GM12875 (cell line): ENCODE measurements at regions not wholly inside any gene's neighbourhood (a gene's known extent, or its start where the extent isn't known, plus 50 kb on each side); places are given as distances from the start of the nearest gene placed in this dataset.

Source experiments
- H3K4me3 ChIP-seq: one replicate; pipeline ENCODE4 v1.5.1; 2011; ENCODE audit warnings: low read depth, low read length, control low read depth
- TF ChIP-seq, protein P1 (sequence below): IDR thresholded peaks from 2 replicates; pipeline ENCODE4 v1.5.1; 2011; ENCODE audit warnings: low read depth, mild to moderate bottlenecking, control low read depth, inconsistent platforms, low read length, moderate library complexity, borderline replicate concordance; ENCODE audit not compliant: insufficient read depth

DNA sequence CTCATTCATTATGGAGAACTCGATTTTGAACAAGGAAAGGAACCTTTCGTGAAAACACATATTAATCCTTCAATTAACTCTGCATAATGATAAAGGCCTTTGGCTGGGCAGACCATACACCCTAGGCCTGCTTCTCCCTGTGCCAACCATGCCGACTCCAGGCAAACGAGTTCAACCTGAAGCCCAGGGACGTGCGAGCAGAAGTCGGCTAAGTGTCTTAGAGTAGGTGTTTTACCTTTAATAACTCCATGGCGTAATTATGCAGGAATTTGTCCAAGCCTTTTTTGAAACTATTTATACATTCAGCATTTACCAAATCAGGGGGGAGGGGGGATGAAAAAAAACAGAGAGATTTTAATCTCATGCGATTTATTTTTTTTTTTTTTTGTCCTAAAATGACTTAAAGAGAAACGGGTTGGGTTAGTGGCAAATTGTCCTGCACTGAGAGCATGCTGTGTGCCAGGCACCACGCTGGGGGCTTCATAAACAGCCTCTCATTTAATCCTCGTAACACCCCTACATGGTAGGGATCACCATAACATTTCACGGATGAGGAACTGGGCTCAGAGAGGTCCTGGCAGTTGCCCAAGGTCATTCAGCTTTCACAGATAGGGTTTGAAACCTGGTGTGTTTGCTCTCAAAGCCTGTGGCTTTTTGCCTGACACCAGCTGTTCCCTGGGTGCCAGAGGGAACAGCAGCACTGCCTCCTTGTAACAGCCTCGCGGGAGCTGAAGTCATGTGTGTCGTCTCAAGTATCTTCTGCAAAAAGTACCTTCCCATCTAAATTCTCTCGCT, 423.9 kb downstream of the MN1 start:
- TF ChIP-seq, protein P1, sequence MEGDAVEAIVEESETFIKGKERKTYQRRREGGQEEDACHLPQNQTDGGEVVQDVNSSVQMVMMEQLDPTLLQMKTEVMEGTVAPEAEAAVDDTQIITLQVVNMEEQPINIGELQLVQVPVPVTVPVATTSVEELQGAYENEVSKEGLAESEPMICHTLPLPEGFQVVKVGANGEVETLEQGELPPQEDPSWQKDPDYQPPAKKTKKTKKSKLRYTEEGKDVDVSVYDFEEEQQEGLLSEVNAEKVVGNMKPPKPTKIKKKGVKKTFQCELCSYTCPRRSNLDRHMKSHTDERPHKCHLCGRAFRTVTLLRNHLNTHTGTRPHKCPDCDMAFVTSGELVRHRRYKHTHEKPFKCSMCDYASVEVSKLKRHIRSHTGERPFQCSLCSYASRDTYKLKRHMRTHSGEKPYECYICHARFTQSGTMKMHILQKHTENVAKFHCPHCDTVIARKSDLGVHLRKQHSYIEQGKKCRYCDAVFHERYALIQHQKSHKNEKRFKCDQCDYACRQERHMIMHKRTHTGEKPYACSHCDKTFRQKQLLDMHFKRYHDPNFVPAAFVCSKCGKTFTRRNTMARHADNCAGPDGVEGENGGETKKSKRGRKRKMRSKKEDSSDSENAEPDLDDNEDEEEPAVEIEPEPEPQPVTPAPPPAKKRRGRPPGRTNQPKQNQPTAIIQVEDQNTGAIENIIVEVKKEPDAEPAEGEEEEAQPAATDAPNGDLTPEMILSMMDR: no peak
- no peak overlapping the region for H3K4me3 ChIP-seq

DNA sequence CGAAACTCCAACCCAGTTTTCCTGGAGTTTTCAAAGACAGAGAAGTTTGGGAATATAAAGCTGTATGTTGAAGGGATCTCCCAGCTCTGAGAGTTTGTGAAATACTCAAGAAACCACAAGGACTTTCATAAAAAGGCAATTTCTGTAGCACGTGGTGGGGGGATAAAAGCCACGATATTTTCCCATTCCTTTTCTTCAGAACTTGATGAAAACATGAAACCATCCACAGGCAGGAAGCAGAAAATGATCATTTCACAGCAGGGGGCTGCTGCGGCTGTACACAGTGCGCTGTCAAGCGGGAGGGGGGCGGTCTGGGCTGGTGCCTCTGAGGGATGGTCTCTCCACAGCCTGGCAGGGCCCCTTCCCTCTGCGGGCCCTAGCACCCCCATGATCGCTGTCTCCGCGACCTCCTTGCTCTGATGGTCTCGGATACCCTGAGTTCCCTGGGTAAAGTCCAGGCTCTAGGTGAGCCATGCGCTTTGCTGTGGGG, 423.2 kb downstream of the MN1 start:
- H3K4me3 ChIP-seq: no peak overlapping the region

DNA sequence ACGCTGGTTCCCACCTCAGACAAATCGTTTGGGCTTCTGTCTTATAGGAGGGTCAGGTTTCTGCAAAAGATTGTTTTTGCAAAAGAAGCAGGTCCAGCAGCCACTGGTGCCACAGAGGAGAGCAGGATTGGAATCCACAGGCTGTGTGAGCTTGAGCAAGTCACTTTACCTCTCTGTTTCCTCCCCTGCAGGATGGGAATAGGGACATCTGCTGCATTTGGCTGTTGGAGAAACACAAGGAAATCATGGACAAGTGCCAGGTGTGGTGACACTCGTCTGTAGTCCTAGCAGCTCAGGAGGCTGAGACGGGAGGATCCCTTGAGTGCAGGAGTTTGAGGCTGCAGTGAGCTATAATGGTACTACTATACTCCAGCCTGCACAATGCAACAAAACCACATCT, 422.6 kb downstream of the MN1 start:
- no peak overlapping the region for H3K4me3 ChIP-seq
- TF ChIP-seq, protein P1: no peak

More for the DNA sequence above, 423.2 kb downstream of the MN1 start:
- TF ChIP-seq, protein P1: no peak

DNA sequence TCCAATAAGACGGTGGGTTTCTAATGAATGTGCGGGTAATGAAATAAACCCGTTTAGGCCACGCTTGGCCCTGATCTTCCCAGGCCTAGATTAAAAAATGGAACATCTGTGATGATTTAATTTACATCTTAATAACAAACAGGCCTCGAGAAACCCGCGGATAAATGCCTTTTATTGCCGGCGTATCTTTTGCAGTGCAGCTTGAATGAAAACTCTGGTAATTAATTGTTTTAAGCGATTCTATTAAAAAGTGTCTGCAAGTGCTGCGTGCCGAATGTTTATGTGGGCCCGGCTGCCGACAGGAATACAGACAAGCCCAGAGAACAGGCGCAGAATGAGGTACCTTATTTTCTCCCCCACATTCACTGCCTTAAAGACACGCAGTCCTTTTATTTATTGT, 420.7 kb downstream of the MN1 start:
- TF ChIP-seq, protein P1: no peak

GRCh38 chr22:27381552-27381951, 420.0 kb downstream of the MN1 start:
- TF ChIP-seq, protein P1: no peak
- no peak overlapping the region for H3K4me3 ChIP-seq

More for the DNA sequence above, 420.7 kb downstream of the MN1 start:
- H3K4me3 ChIP-seq: no peak overlapping the region

DNA sequence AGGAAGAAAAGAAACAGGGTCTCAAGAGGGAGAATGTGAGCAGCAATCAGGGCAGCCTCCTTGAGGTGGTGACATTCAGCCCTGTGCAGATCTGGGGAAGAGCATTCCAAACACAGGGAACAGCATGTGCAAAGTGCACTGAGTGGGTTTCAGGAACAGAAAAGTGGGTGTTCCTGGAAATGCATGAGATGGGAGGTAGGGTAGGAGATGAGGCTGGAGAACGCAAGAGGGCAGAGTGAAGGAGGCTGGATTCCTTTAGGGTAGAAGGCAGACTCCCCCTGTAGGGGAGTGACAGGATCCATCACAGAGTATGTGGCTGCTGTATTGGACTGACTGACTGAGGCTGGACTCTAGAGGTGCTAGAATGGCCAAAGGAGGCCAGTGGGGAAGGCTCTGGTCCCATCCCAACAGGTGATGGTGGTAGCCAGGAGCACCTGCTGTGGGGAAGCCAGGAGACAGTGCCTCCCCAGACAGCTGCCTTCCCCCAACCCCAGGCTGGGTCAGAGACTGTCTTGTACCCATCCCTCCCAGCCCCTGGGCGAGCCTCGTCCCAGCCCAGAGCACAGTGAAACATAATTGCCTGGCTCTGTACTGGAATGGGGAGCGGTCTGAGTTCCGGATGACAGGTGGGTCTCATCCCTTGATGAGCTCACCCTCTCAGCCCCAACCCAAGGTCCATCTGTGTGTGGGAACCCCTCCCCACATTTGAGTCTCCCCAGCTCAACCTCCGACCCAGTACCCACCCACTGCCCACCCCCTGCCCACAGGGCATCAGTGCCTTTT, 419.4 kb downstream of the MN1 start:
- TF ChIP-seq, protein P1: no peak
- H3K4me3 ChIP-seq: no peak overlapping the region
